Fibroblast of lung (primary cell): ENCODE measurements at regions not wholly inside any gene's neighbourhood (a gene's known extent, or its start where the extent isn't known, plus 50 kb on each side); places are given as distances from the start of the nearest gene placed in this dataset.

ENCODE experiments used
- DNase-seq, 2 donors: peaks; one replicate each; pipeline versions ENCODE4 v3.0.0 to v3.0.0-alpha.2; 2010; ENCODE audit warnings: low read depth in 2 of 2
- H2AFZ ChIP-seq: 2 replicates; pipeline ENCODE4 v1.5.1; 2012; ENCODE audit warnings: low read length, control low read depth, inconsistent platforms
- H3K27ac ChIP-seq: 2 replicates; pipeline ENCODE4 v1.5.1; 2011; ENCODE audit warnings: low read length, control low read depth; ENCODE audit not compliant: insufficient read depth
- H3K27me3 ChIP-seq: 2 replicates; pipeline ENCODE4 v1.5.1; 2011; ENCODE audit warnings: mild to moderate bottlenecking, low read length; ENCODE audit not compliant: control insufficient read depth, insufficient read depth
- H3K36me3 ChIP-seq: 2 replicates; pipeline ENCODE4 v1.5.1; 2011; ENCODE audit warnings: low read length; ENCODE audit not compliant: control insufficient read depth, insufficient read depth
- H3K4me1 ChIP-seq: 2 replicates; pipeline ENCODE4 v1.5.1; 2011; ENCODE audit warnings: low read length; ENCODE audit not compliant: control insufficient read depth, insufficient read depth; ENCODE audit errors: extremely low read depth
- H3K4me2 ChIP-seq: 2 replicates; pipeline ENCODE4 v1.5.1; 2011; ENCODE audit warnings: low read length, control low read depth; ENCODE audit not compliant: insufficient read depth; ENCODE audit errors: extremely low read depth
- H3K4me3 ChIP-seq, 4 experiments: fragments of 200-600 bp in 1 of 4; sonication (generic) in 1 of 4; replicated peaks in 1 of 4; 2 replicates each; pipeline ENCODE4 v1.5.1; 2011 to 2016; ENCODE audit warnings: low read length in 4 of 4, low read depth in 3 of 4, mild to moderate bottlenecking in 3 of 4, control low read depth in 2 of 4, inconsistent platforms in 1 of 4, mixed read lengths in 1 of 4; ENCODE audit not compliant: insufficient read depth in 1 of 4; ENCODE audit errors: control extremely low read depth in 1 of 4
- H3K79me2 ChIP-seq: 2 replicates; pipeline ENCODE4 v1.5.1; 2012; ENCODE audit warnings: mild to moderate bottlenecking, low read length, inconsistent platforms; ENCODE audit not compliant: control insufficient read depth, insufficient read depth
- H3K9ac ChIP-seq: 2 replicates; pipeline ENCODE4 v1.5.1; 2011; ENCODE audit warnings: mild to moderate bottlenecking, low read length, control low read depth; ENCODE audit not compliant: insufficient read depth
- H3K9me3 ChIP-seq: 2 replicates; pipeline ENCODE4 v1.5.1; 2012; ENCODE audit warnings: low read depth, low read length; ENCODE audit not compliant: control insufficient read depth, insufficient read depth
- H4K20me1 ChIP-seq: 2 replicates; pipeline ENCODE4 v1.5.1; 2011; ENCODE audit warnings: low read length; ENCODE audit not compliant: control insufficient read depth, insufficient read depth; ENCODE audit errors: extremely low read depth
- EZH2 ChIP-seq: IDR thresholded peaks from 2 replicates; pipeline ENCODE4 v1.5.1; 2012; ENCODE audit warnings: low read length, control low read depth, mild to moderate bottlenecking; ENCODE audit errors: missing control alignments
- TF ChIP-seq, protein P1 (sequence below), 2 donors: IDR thresholded peaks in 1 of 2; conservative IDR thresholded peaks in 1 of 2; 1 replicate in 1 of 2; 2 replicates in 1 of 2; pipeline ENCODE4 v1.5.1; 2011 to 2012; ENCODE audit warnings: low read length in 2 of 2, control low read depth in 1 of 2, inconsistent platforms in 1 of 2, low read depth in 1 of 2, mild to moderate bottlenecking in 1 of 2

DNA sequence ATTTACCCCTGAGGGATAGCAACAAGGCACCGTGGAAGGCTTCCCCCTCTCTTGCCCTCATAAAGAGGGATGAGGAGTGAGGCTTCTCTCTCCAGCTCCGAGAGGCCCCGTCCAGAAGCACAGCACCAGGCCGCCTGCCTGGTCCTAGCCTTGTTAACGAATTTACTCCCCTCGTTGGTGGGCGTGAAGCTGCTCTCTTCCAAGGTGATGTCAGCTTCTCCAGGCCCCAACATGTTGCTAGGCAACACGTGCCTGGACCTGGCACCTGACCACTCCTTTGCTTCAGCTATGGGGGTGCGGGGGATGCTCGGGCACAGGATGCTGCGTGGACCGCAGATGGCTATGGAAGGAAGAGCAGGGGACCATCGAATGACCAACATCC lies 135.2 kb upstream of the MGMT start:
- Histone ChIP-seq H3K36me3 (no peaks in the 10 kb centered on the region), H3K9me3 (no peaks in the 10 kb centered on the region), H3K27ac (no peak overlapping the region), H3K27me3 (no peaks in the 10 kb centered on the region), H2AFZ (no peak overlapping the region), H4K20me1 (no peaks in the 10 kb centered on the region), H3K4me1 (peaks cover 5% of the 10 kb centered on the region), H3K4me3 (no peak overlapping the region), H3K9ac (no peak overlapping the region), H3K79me2 (no peaks in the 10 kb centered on the region), H3K4me2 (no peak overlapping the region)
- DNase-seq: no peak
- TF ChIP-seq EZH2: no peak
- TF ChIP-seq, protein P1, sequence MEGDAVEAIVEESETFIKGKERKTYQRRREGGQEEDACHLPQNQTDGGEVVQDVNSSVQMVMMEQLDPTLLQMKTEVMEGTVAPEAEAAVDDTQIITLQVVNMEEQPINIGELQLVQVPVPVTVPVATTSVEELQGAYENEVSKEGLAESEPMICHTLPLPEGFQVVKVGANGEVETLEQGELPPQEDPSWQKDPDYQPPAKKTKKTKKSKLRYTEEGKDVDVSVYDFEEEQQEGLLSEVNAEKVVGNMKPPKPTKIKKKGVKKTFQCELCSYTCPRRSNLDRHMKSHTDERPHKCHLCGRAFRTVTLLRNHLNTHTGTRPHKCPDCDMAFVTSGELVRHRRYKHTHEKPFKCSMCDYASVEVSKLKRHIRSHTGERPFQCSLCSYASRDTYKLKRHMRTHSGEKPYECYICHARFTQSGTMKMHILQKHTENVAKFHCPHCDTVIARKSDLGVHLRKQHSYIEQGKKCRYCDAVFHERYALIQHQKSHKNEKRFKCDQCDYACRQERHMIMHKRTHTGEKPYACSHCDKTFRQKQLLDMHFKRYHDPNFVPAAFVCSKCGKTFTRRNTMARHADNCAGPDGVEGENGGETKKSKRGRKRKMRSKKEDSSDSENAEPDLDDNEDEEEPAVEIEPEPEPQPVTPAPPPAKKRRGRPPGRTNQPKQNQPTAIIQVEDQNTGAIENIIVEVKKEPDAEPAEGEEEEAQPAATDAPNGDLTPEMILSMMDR (conservative IDR thresholded peaks at IDR 0.05 in 1 of 2, IDR thresholded peaks at IDR 0.05 in 1 of 2; ENCODE audit: low read depth in 1 of 2, low read length in 2 of 2): no peak

DNA sequence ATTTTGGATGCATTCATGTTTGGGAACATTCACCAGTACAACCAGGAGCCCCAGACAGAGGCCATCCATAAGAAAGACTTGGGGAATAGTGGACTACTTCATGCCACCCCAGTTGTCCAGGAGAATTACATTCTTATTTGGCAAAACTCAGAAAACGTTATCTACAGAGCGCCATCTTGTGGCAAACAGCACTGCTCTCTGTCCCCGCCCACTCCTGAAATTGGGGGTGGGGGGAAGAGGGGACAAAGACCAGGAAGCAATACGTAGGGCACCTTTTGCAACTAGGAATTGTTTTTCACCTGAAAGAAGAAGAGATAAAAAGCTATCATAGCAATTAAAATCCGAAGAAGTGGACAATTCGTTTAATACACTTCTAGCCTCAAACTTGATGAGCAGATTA lies 134.6 kb upstream of the MGMT start:
- TF ChIP-seq EZH2: no peak
- TF ChIP-seq, protein P1 (conservative IDR thresholded peaks at IDR 0.05 in 1 of 2, IDR thresholded peaks at IDR 0.05 in 1 of 2; ENCODE audit: low read depth in 1 of 2, low read length in 2 of 2): peak in 1 of 2 donors; percentile 66
- H3K4me1 ChIP-seq: peaks cover 5% of the 10 kb centered on the region
- H3K27me3 ChIP-seq: no peaks in the 10 kb centered on the region
- H3K79me2 ChIP-seq: no peaks in the 10 kb centered on the region
- no peak overlapping the region for H3K4me3 ChIP-seq
- H3K27ac ChIP-seq: no peak overlapping the region
- H3K4me2 ChIP-seq: no peak overlapping the region
- no peaks in the 10 kb centered on the region for H3K36me3 ChIP-seq
- peak in 1 of 2 donors; percentile 57 for DNase-seq
- H2AFZ ChIP-seq: no peak overlapping the region
- H3K9ac ChIP-seq: no peak overlapping the region
- no peaks in the 10 kb centered on the region for H3K9me3 ChIP-seq
- no peaks in the 10 kb centered on the region for H4K20me1 ChIP-seq

DNA sequence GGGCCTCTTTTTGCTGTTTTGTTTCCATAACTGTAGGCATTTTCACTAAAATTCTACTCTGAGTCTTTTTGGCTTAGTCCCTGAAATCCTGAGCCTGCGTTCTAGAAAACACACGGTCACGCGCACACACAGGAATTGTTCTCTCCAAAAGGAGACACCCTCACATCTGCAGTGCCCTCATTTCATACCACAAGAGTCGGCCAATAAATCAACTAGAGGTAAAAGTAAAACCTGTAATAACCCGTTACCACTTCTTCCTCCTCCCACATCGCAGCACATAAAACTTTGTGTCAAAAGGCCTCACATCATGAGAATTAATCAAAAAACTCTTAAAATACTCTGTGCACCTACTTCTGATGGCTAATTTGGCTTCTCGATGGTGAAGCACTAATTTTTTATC lies 133.3 kb upstream of the MGMT start:
- Histone ChIP-seq H3K9ac (no peak overlapping the region), H3K27me3 (no peaks in the 10 kb centered on the region), H3K36me3 (no peaks in the 10 kb centered on the region), H3K4me3 (no peak overlapping the region), H4K20me1 (no peaks in the 10 kb centered on the region), H3K79me2 (no peaks in the 10 kb centered on the region), H3K9me3 (no peaks in the 10 kb centered on the region), H3K27ac (no peak overlapping the region), H3K4me2 (no peak overlapping the region), H2AFZ (no peak overlapping the region), H3K4me1 (no peaks in the 10 kb centered on the region)
- no peak for DNase-seq
- TF ChIP-seq, protein P1 (conservative IDR thresholded peaks at IDR 0.05 in 1 of 2, IDR thresholded peaks at IDR 0.05 in 1 of 2; ENCODE audit: low read depth in 1 of 2, low read length in 2 of 2): no peak
- no peak for TF ChIP-seq EZH2
